ENCODE measurements at regions not wholly inside any gene's neighbourhood (a gene's known extent, or its start where the extent isn't known, plus 50 kb on each side); places are given as distances from the start of the nearest gene placed in this dataset.

DNA sequence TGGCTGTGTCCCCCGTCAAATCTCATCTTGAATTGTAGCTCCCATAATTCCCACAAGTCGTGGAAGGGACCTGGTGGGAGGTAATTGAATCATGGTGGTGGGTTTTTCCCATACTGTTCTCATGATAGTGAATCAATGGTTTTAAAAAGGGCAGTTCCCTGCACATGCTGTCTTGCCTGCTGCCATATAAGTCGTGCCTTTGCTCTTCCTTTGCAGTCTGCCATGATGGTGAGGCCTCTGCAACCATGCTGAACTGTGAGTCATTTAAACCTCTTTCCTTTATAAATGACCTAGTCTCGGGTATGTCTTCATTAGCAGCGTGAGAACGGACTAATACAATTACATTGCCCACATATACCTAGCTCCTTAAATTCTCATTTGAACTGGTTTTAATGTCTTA lies 353.0 kb upstream of the KLF4 start:
- no peaks in the 10 kb centered on the region for H3K27me3 ChIP-seq (ENCODE audit: control insufficient read depth in 2 of 2, insufficient read depth in 2 of 2, low read length in 2 of 2)
- no peak overlapping the region for H3K4me3 ChIP-seq (replicated peaks in 1 of 3; ENCODE audit: insufficient read depth in 1 of 3, low read depth in 1 of 3, low read length in 3 of 3)
- no peak overlapping the region for H3K9ac ChIP-seq (replicated peaks; ENCODE audit: extremely low read depth, insufficient read depth, low read length)
- dilution Hi-C loops (cut with MboI; ENCODE audit: extremely low pct_ligation_motif_present, low sequenced_read_pairs): no loop called here
- H3K4me2 ChIP-seq (ENCODE audit: insufficient read depth, low read length): no peak overlapping the region
- no peaks in the 10 kb centered on the region for H3K9me3 ChIP-seq (replicated peaks; ENCODE audit: control insufficient read depth, insufficient read depth, low read length)
- ChIA-PET POLR2A (no interaction called here), CTCF (no interaction called here)
- no peaks in the 10 kb centered on the region for H3K9me1 ChIP-seq (replicated peaks; ENCODE audit: control insufficient read depth, extremely low read depth, insufficient read depth, low read length)
- no peak for FAIRE-seq
- H3K36me3 ChIP-seq (ENCODE audit: control insufficient read depth in 2 of 2, extremely low read depth in 1 of 2, insufficient read depth in 2 of 2, low read length in 2 of 2): no peaks in the 10 kb centered on the region
- BruUV-seq (replicated peaks): no TSS peak
- no peak overlapping the region for H3K27ac ChIP-seq (ENCODE audit: insufficient read depth, low read depth, low read length)
- no peak overlapping the region for H2AFZ ChIP-seq (ENCODE audit: low read depth, low read length)
- DNase-seq (ENCODE audit: low read depth, low spot score): no peak
- TF ChIP-seq, protein P1, sequence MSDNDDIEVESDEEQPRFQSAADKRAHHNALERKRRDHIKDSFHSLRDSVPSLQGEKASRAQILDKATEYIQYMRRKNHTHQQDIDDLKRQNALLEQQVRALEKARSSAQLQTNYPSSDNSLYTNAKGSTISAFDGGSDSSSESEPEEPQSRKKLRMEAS (IDR thresholded peaks at IDR 0.05; ENCODE audit: insufficient read depth, insufficient read length): no peak
- TF ChIP-seq, protein P2, sequence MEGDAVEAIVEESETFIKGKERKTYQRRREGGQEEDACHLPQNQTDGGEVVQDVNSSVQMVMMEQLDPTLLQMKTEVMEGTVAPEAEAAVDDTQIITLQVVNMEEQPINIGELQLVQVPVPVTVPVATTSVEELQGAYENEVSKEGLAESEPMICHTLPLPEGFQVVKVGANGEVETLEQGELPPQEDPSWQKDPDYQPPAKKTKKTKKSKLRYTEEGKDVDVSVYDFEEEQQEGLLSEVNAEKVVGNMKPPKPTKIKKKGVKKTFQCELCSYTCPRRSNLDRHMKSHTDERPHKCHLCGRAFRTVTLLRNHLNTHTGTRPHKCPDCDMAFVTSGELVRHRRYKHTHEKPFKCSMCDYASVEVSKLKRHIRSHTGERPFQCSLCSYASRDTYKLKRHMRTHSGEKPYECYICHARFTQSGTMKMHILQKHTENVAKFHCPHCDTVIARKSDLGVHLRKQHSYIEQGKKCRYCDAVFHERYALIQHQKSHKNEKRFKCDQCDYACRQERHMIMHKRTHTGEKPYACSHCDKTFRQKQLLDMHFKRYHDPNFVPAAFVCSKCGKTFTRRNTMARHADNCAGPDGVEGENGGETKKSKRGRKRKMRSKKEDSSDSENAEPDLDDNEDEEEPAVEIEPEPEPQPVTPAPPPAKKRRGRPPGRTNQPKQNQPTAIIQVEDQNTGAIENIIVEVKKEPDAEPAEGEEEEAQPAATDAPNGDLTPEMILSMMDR (IDR thresholded peaks at IDR 0.05; ENCODE audit: extremely low read depth in 1 of 2, insufficient read depth in 1 of 2, low read depth in 1 of 2, low read length in 2 of 2): no peak
- TF ChIP-seq GATA2 (IDR thresholded peaks at IDR 0.05; ENCODE audit: insufficient read depth, insufficient read length, low read depth, low read length) (no peak), JUN (IDR thresholded peaks at IDR 0.05; ENCODE audit: borderline replicate concordance, insufficient read depth, insufficient read length, low read depth) (no peak)
- H4K20me1 ChIP-seq (replicated peaks; ENCODE audit: control insufficient read depth, extremely low read depth, insufficient read depth, low read length): no peaks in the 10 kb centered on the region
- intact Hi-C loops (cut with micrococcal nuclease): no loop called here
- no peaks in the 10 kb centered on the region for H3K79me2 ChIP-seq (ENCODE audit: control insufficient read depth, insufficient read depth, low read length)
- H3K4me1 ChIP-seq (ENCODE audit: control insufficient read depth, extremely low read depth, insufficient read depth, low read length): no peaks in the 10 kb centered on the region

DNA sequence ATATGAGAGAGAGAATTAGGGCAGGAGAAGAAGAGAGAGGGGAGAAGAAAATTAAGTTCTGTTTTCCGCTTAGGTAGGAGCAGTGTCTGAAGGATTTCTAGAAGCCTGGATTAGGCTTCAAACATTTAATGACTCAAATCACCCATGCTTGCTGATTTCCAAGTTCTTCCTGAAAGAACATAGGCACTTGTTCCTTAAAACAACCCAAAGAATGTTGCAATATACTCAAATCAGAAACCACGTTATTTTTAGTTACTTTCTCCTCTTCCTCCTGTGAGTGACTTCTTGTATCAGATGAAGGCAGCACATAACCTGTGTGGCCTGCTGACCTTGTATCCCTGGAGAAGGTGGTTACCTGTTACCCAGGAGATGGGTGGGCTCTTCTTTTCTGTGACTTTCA lies 351.5 kb upstream of the KLF4 start:
- no TSS peak for BruUV-seq (replicated peaks)
- Histone ChIP-seq H3K9ac (replicated peaks; ENCODE audit: extremely low read depth, insufficient read depth, low read length) (no peak overlapping the region), H2AFZ (ENCODE audit: low read depth, low read length) (no peak overlapping the region), H3K27me3 (ENCODE audit: control insufficient read depth in 2 of 2, insufficient read depth in 2 of 2, low read length in 2 of 2) (no peaks in the 10 kb centered on the region), H3K79me2 (ENCODE audit: control insufficient read depth, insufficient read depth, low read length) (no peaks in the 10 kb centered on the region), H4K20me1 (replicated peaks; ENCODE audit: control insufficient read depth, extremely low read depth, insufficient read depth, low read length) (no peaks in the 10 kb centered on the region), H3K27ac (ENCODE audit: insufficient read depth, low read depth, low read length) (no peak overlapping the region), H3K9me1 (replicated peaks; ENCODE audit: control insufficient read depth, extremely low read depth, insufficient read depth, low read length) (no peaks in the 10 kb centered on the region), H3K9me3 (replicated peaks; ENCODE audit: control insufficient read depth, insufficient read depth, low read length) (no peaks in the 10 kb centered on the region), H3K4me1 (ENCODE audit: control insufficient read depth, extremely low read depth, insufficient read depth, low read length) (no peaks in the 10 kb centered on the region), H3K36me3 (ENCODE audit: control insufficient read depth in 2 of 2, extremely low read depth in 1 of 2, insufficient read depth in 2 of 2, low read length in 2 of 2) (no peaks in the 10 kb centered on the region), H3K4me3 (replicated peaks in 1 of 3; ENCODE audit: insufficient read depth in 1 of 3, low read depth in 1 of 3, low read length in 3 of 3) (no peak overlapping the region), H3K4me2 (ENCODE audit: insufficient read depth, low read length) (no peak overlapping the region)
- CTCF ChIA-PET: interaction anchor here (1.0 kb wide), 1 partner anchor 15 kb away, joined by 4 read pairs; no protein-coding TSS in a partner anchor
- POLR2A ChIA-PET: no interaction called here
- no peak for TF ChIP-seq JUN (IDR thresholded peaks at IDR 0.05; ENCODE audit: borderline replicate concordance, insufficient read depth, insufficient read length, low read depth)
- dilution Hi-C loops (cut with MboI; ENCODE audit: extremely low pct_ligation_motif_present, low sequenced_read_pairs) (no loop called here), intact Hi-C loops (cut with micrococcal nuclease) (no loop called here)
- DNase-seq (ENCODE audit: low read depth, low spot score) (no peak), FAIRE-seq (no peak)

All from endothelial cell of umbilical vein (primary cell).